HG03342 (cell line): ENCODE measurements at regions not wholly inside any gene's neighbourhood (a gene's known extent, or its start where the extent isn't known, plus 50 kb on each side); places are given as distances from the start of the nearest gene placed in this dataset.

Source experiments
- ATAC-seq: cut with Tn5 transposase; IDR thresholded peaks from one replicate; pipeline ENCODE4 v1.9.1; 2021; ENCODE audit warnings: mild to moderate bottlenecking, moderate library complexity; ENCODE audit not compliant: unreplicated experiment

- ATAC-seq, result no peak
Measured at GRCh38 chr11:134678744-134679143, 266.7 kb upstream of the B3GAT1 start.

- no peak for ATAC-seq
Measured at GRCh38 chr11:134677891-134678551, 266.0 kb upstream of the B3GAT1 start.

GRCh38 chr11:134677397-134677822 lies 265.4 kb upstream of the B3GAT1 start:
- no peak for ATAC-seq

- no peak for ATAC-seq
Measured at GRCh38 chr11:134676516-134677287, 264.7 kb upstream of the B3GAT1 start.

GRCh38 chr11:134675983-134676382 lies 263.9 kb upstream of the B3GAT1 start:
- ATAC-seq, result no peak

DNA sequence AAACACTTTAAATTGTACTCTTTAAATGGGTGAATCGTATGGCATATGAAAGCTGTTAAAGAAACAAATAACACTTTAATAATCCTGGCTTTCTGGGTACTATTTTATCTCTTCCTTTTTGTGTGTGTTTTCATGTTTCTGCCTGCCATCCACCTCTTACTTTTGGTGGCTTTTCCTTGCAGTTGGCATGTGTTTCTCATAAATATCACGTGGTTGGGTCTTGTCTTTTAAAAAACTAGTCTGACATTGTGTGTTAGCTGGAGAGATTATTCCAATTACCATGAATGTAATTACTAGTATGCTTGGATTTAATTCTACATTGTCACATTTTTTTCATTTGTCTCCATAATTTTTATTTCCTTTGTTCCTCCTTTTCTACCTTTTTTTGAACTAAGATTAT lies 262.9 kb upstream of the B3GAT1 start:
- no peak for ATAC-seq

- no peak for ATAC-seq
Measured at GRCh38 chr11:134670961-134671370, 258.9 kb upstream of the B3GAT1 start.

- ATAC-seq, result no peak
Measured at GRCh38 chr11:134670247-134670782, 258.3 kb upstream of the B3GAT1 start.

- no peak for ATAC-seq
Measured at GRCh38 chr11:134669796-134670195, 257.8 kb upstream of the B3GAT1 start.

- ATAC-seq, result no peak
Measured at GRCh38 chr11:134668796-134669195, 256.8 kb upstream of the B3GAT1 start.

GRCh38 chr11:134668076-134668475 lies 256.0 kb upstream of the B3GAT1 start:
- no peak for ATAC-seq

DNA sequence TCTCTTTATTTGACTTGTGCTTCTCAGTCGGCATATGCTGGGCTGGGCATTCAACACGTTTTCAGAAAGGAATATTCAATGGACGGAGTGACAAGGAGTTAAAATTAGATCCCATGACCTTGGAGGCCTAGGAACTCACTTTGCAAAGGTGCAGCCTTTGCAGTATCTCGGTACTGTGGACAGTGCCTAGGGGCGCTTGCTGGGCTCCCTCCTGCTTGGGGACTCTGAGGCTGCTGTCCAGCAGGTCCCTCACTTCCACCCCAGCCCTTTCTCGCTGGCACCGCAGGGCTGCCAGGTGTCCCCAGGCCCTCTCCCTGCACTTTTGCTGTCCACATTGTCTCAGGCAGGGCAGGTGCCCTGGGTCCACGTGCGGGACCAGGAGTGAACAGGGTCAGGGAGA lies 255.5 kb upstream of the B3GAT1 start:
- ATAC-seq, result no peak

DNA sequence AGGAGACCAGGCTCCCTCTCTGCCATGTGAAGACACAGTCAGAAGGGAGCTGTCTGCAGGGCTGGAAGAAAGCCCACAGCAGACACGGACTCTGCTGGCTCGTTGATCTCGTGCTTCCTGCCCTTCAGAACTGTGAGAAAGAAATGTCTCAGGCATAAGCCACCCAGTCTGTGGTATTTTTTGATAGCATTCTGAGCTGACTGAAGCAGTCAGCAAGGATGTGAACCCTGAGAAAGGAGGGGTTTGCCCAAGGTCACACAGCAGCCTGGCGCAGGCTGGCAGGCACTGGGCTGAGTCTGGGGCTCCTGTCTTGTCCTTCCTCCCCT lies 255.1 kb upstream of the B3GAT1 start:
- no peak for ATAC-seq

GRCh38 chr11:134666273-134667174 lies 254.5 kb upstream of the B3GAT1 start:
- no peak for ATAC-seq

DNA sequence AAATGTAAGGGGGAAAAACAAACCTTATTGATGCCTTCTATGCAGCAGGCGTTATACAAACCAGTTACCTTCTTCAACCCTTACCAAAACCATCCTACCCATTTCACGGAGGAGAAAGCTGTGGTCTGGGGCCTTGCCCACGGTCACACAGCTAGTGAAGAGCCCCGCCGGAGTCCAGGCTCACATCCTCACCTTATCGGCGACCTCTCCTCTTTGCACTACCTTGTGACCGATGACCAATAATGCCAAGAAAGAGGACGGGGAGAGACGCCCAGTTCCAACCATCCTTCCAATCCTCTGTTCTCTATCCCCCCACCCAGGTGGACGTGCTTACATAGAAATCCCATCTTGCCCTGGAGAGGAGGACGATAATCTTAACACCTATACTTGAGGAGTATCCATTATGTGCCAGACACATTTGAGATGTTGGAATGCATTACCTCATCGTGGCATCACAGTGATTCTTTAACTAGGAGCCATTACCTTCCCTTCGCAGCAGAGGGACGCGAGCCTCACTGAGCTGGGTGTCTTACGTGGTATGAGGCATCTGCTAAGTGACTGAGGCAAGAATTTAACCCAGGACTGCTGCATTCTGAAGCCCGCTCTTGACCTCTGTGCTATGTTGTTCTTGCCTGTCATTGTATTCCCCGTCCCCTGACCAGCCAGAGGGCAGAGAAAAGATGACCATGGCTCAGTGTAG lies 253.7 kb upstream of the B3GAT1 start:
- no peak for ATAC-seq

DNA sequence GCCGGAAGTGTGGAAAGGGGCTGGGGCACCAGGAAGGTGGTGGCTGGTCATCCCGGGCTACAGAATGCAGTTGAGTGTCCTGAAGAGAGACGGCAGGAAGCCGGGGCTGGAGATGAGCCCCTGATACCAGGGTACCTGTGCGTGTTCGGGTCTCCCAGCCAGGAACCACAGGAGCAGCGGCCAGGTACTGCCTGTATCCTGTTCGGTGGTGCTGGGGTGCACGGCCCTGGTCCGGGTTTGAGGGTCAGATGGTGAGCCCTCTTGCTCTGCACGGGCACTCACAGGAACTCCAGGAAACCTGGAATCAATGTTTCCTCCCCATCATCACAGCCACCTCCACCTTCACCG lies 253.1 kb upstream of the B3GAT1 start:
- no peak for ATAC-seq

GRCh38 chr11:134664447-134665187 lies 252.6 kb upstream of the B3GAT1 start:
- ATAC-seq, result no peak

GRCh38 chr11:134663506-134664313 lies 251.7 kb upstream of the B3GAT1 start:
- ATAC-seq, result no peak

- no peak for ATAC-seq
Measured at GRCh38 chr11:134662629-134663360, 250.8 kb upstream of the B3GAT1 start.
